ENCODE measurements at regions not wholly inside any gene's neighbourhood (a gene's known extent, or its start where the extent isn't known, plus 50 kb on each side); places are given as distances from the start of the nearest gene placed in this dataset.

DNA sequence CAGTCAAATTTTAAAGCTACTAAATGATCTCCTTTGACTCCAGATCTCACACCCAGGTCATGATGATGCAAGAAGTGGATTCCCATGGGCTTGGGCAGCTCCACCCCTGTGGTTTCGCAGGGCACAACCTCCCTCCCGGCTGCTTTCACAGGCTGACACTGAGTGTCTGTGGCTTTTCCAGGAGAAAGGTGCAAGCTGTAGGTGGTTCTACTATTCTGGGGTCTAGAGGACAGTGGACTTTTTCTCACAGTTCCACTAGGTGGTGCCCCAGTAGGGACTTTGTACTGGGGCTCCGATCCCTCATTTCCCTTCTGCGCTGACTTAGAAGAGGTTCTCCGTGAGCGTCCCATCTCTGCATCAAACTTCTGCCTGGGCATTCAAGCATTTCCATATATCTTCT is 845.2 kb downstream of the PCDH18 start:
- TF ChIP-seq, protein P1, sequence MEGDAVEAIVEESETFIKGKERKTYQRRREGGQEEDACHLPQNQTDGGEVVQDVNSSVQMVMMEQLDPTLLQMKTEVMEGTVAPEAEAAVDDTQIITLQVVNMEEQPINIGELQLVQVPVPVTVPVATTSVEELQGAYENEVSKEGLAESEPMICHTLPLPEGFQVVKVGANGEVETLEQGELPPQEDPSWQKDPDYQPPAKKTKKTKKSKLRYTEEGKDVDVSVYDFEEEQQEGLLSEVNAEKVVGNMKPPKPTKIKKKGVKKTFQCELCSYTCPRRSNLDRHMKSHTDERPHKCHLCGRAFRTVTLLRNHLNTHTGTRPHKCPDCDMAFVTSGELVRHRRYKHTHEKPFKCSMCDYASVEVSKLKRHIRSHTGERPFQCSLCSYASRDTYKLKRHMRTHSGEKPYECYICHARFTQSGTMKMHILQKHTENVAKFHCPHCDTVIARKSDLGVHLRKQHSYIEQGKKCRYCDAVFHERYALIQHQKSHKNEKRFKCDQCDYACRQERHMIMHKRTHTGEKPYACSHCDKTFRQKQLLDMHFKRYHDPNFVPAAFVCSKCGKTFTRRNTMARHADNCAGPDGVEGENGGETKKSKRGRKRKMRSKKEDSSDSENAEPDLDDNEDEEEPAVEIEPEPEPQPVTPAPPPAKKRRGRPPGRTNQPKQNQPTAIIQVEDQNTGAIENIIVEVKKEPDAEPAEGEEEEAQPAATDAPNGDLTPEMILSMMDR (conservative IDR thresholded peaks at IDR 0.05; ENCODE audit: low read depth, low read length): peak; percentile 30; the same call in 1 of the 2 replicates
- no peak for TF ChIP-seq FOS (IDR thresholded peaks at IDR 0.05; ENCODE audit: low read depth, low read length)
- no peak for TF ChIP-seq POLR2A (IDR thresholded peaks at IDR 0.05; ENCODE audit: low read depth, low read length)
- no peak for TF ChIP-seq MAZ (IDR thresholded peaks at IDR 0.05; ENCODE audit: borderline replicate concordance, low read depth, low read length)
- TF ChIP-seq RCOR1 (IDR thresholded peaks at IDR 0.05; ENCODE audit: insufficient replicate concordance, low read length): no peak
- TF ChIP-seq, protein P2, sequence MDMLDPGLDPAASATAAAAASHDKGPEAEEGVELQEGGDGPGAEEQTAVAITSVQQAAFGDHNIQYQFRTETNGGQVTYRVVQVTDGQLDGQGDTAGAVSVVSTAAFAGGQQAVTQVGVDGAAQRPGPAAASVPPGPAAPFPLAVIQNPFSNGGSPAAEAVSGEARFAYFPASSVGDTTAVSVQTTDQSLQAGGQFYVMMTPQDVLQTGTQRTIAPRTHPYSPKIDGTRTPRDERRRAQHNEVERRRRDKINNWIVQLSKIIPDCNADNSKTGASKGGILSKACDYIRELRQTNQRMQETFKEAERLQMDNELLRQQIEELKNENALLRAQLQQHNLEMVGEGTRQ (IDR thresholded peaks at IDR 0.05; ENCODE audit: low read depth, low read length): no peak
- no peak for TF ChIP-seq MXI1 (IDR thresholded peaks at IDR 0.05; ENCODE audit: borderline replicate concordance, low read depth, low read length)

Measured in IMR-90 (cell line).